Keratinocyte (primary cell): ENCODE measurements at regions not wholly inside any gene's neighbourhood (a gene's known extent, or its start where the extent isn't known, plus 50 kb on each side); places are given as distances from the start of the nearest gene placed in this dataset.

Source experiments
- DNase-seq: peaks from one replicate; pipeline ENCODE4 v3.0.0-alpha.2; 2011; ENCODE audit warnings: low read depth, missing footprints, low spot score
- FAIRE-seq: peaks from 2 replicates; lab custom pipeline; 2011; peaks lifted over from hg19 to GRCh38; lab: Jason Lieb, UNC
- H2AFZ ChIP-seq: 2 replicates; pipeline ENCODE4 v1.6.0; 2012; ENCODE audit warnings: low read length, control low read depth, inconsistent platforms; ENCODE audit not compliant: control insufficient read depth
- H3K27ac ChIP-seq: 2 replicates; pipeline ENCODE4 v1.5.1; 2011; ENCODE audit warnings: low read length; ENCODE audit not compliant: control insufficient read depth, insufficient read depth
- H3K27me3 ChIP-seq: 3 replicates; pipeline ENCODE4 v1.6.0; 2011; ENCODE audit warnings: low read length; ENCODE audit not compliant: control insufficient read depth, insufficient read depth; ENCODE audit errors: extremely low read depth
- H3K36me3 ChIP-seq, 2 experiments: 2 replicates in 1 of 2; 3 replicates in 1 of 2; pipeline ENCODE4 v1.5.1; 2011; ENCODE audit warnings: low read length in 2 of 2, mild to moderate bottlenecking in 1 of 2; ENCODE audit not compliant: control insufficient read depth in 2 of 2, insufficient read depth in 2 of 2; ENCODE audit errors: extremely low read depth in 1 of 2
- H3K4me1 ChIP-seq: 3 replicates; pipeline ENCODE4 v1.5.1; 2011; ENCODE audit warnings: low read length; ENCODE audit not compliant: control insufficient read depth, insufficient read depth; ENCODE audit errors: extremely low read depth
- H3K4me2 ChIP-seq: 3 replicates; pipeline ENCODE4 v1.6.0; 2011; ENCODE audit warnings: low read depth, low read length; ENCODE audit not compliant: control insufficient read depth, insufficient read depth; ENCODE audit errors: extremely low read depth
- H3K4me3 ChIP-seq, 3 experiments: fragments of 200-600 bp in 1 of 3; sonication (generic) in 1 of 3; 2 replicates in 2 of 3; 3 replicates in 1 of 3; pipeline ENCODE4 v1.5.1; 2011 to 2016; ENCODE audit warnings: low read length in 3 of 3, mild to moderate bottlenecking in 3 of 3, control low read depth in 2 of 3, inconsistent platforms in 1 of 3, low read depth in 1 of 3, mixed read lengths in 1 of 3, mixed run types in 1 of 3, moderate library complexity in 1 of 3; ENCODE audit not compliant: control insufficient read depth in 2 of 3, insufficient read depth in 2 of 3; ENCODE audit errors: extremely low read depth in 1 of 3
- H3K79me2 ChIP-seq: 2 replicates; pipeline ENCODE4 v1.6.0; 2012; ENCODE audit warnings: low read length; ENCODE audit not compliant: control insufficient read depth, insufficient read depth
- H3K9ac ChIP-seq: 3 replicates; pipeline ENCODE4 v1.6.0; 2011; ENCODE audit warnings: low read length; ENCODE audit not compliant: control insufficient read depth, insufficient read depth; ENCODE audit errors: extremely low read depth
- H3K9me1 ChIP-seq: 3 replicates; pipeline ENCODE4 v1.6.0; 2011; ENCODE audit warnings: low read length; ENCODE audit not compliant: control insufficient read depth, insufficient read depth; ENCODE audit errors: extremely low read depth
- H3K9me3 ChIP-seq: 2 replicates; pipeline ENCODE4 v1.5.1; 2012; ENCODE audit warnings: low read depth, low read length; ENCODE audit not compliant: control insufficient read depth
- H4K20me1 ChIP-seq: 3 replicates; pipeline ENCODE4 v1.6.0; 2011; ENCODE audit warnings: low read length; ENCODE audit not compliant: control insufficient read depth, insufficient read depth; ENCODE audit errors: extremely low read depth
- CTCF ChIP-seq, 3 experiments: IDR thresholded peaks in 1 of 3; conservative IDR thresholded peaks in 1 of 3; optimal IDR thresholded peaks in 1 of 3; 2 replicates in 2 of 3; 3 replicates in 1 of 3; pipeline versions ENCODE3 to v1.5.1; 2011; ENCODE audit warnings: low read length in 3 of 3, mild to moderate bottlenecking in 3 of 3, moderate library complexity in 2 of 3, control low read depth in 1 of 3, inconsistent platforms in 1 of 3; ENCODE audit not compliant: insufficient read depth in 2 of 3; ENCODE audit errors: extremely low read depth in 1 of 3
- EZH2 ChIP-seq: IDR thresholded peaks from one replicate; pipeline ENCODE4 v1.6.1; 2012; ENCODE audit warnings: inconsistent platforms, mild to moderate bottlenecking, low read length, moderate library complexity
- dilution Hi-C: fragments of 300-500 bp; cut with MboI; formaldehyde crosslinking; loops from one replicate; pipeline ENCODE4 v1.7.0; 2020; ENCODE audit warnings: low sequenced_read_pairs; ENCODE audit not compliant: extremely low pct_ligation_motif_present

GRCh38 chr3:83807511-83807910 lies 1151.3 kb upstream of the CADM2 start:
- FAIRE-seq (no peak), DNase-seq (no peak)
- H2AFZ ChIP-seq = no peak overlapping the region
- H3K27me3 ChIP-seq = no peaks in the 10 kb centered on the region
- TF ChIP-seq EZH2 = no peak
- no peak for TF ChIP-seq CTCF (optimal IDR thresholded peaks at IDR 0.05 in 1 of 3, IDR thresholded peaks at IDR 0.05 in 1 of 3, conservative IDR thresholded peaks at IDR 0.05 in 1 of 3; ENCODE audit: extremely low read depth in 1 of 3, insufficient read depth in 2 of 3, low read length in 3 of 3)
- no peaks in the 10 kb centered on the region for H3K9me1 ChIP-seq
- no peak overlapping the region for H3K4me2 ChIP-seq
- H3K27ac ChIP-seq = no peak overlapping the region
- no peaks in the 10 kb centered on the region for H3K36me3 ChIP-seq
- H3K4me1 ChIP-seq = no peaks in the 10 kb centered on the region
- no peak overlapping the region for H3K4me3 ChIP-seq
- H3K9ac ChIP-seq = no peak overlapping the region
- dilution Hi-C loops = no loop called here
- H3K9me3 ChIP-seq = no peaks in the 10 kb centered on the region
- no peaks in the 10 kb centered on the region for H4K20me1 ChIP-seq
- no peaks in the 10 kb centered on the region for H3K79me2 ChIP-seq

GRCh38 chr3:83813176-83813575 lies 1145.6 kb upstream of the CADM2 start:
- Histone ChIP-seq H3K9me3 (no peaks in the 10 kb centered on the region), H3K4me1 (no peaks in the 10 kb centered on the region), H3K9ac (no peak overlapping the region), H3K79me2 (no peaks in the 10 kb centered on the region), H2AFZ (no peak overlapping the region), H3K36me3 (no peaks in the 10 kb centered on the region), H3K4me3 (no peak overlapping the region), H3K9me1 (no peaks in the 10 kb centered on the region), H3K27me3 (no peaks in the 10 kb centered on the region), H3K27ac (no peak overlapping the region), H3K4me2 (no peak overlapping the region), H4K20me1 (no peaks in the 10 kb centered on the region)
- TF ChIP-seq EZH2 (no peak), CTCF (optimal IDR thresholded peaks at IDR 0.05 in 1 of 3, IDR thresholded peaks at IDR 0.05 in 1 of 3, conservative IDR thresholded peaks at IDR 0.05 in 1 of 3; ENCODE audit: extremely low read depth in 1 of 3, insufficient read depth in 2 of 3, low read length in 3 of 3) (no peak)
- no peak for DNase-seq
- no peak for FAIRE-seq
- dilution Hi-C loops = no loop called here
